MM.1S (cell line): ENCODE measurements at regions not wholly inside any gene's neighbourhood (a gene's known extent, or its start where the extent isn't known, plus 50 kb on each side); places are given as distances from the start of the nearest gene placed in this dataset.

Experiments
- EZH2 ChIP-seq: fragments of 300-600 bp; sonication (generic); optimal IDR thresholded peaks from 2 replicates; pipeline ENCODE3; 2017; ENCODE audit warnings: low read depth, mild to moderate bottlenecking, antibody characterized with exemption, low read length, mixed read lengths
- TF ChIP-seq, protein P1 (sequence below): fragments of 300-600 bp; sonication (generic); IDR thresholded peaks from 2 replicates; pipeline ENCODE4 v1.5.1; 2016; ENCODE audit warnings: antibody characterized with exemption, low read length, mixed read lengths

DNA sequence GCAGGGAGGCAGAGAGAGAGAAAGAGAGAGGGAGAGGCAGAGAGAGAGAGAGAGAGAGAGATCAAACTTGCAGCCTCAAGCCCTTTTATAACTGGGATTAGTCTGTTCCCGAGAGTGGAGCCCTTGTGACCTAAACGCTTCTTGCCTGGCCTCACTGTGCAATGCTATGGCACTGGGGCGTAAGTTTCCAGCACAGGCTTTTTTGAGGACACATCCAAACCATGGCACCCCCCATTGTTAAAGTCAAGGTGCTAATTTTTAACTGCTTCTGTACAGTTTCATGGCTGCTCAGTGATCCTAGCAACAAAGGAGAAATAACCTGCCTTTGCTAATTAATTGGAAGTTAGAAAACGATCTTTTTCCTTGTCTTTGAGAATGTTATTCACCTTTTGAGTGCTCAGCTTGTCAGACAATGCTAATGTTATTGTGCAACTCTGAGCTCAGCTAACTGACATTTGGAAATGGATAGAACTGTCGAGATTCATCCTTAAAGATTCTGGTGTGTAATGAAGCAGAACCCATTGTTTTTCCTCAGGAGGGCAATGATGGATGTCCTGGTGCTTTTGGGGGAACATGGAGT, 268.4 kb downstream of the GLRX3 start:
- TF ChIP-seq, protein P1, sequence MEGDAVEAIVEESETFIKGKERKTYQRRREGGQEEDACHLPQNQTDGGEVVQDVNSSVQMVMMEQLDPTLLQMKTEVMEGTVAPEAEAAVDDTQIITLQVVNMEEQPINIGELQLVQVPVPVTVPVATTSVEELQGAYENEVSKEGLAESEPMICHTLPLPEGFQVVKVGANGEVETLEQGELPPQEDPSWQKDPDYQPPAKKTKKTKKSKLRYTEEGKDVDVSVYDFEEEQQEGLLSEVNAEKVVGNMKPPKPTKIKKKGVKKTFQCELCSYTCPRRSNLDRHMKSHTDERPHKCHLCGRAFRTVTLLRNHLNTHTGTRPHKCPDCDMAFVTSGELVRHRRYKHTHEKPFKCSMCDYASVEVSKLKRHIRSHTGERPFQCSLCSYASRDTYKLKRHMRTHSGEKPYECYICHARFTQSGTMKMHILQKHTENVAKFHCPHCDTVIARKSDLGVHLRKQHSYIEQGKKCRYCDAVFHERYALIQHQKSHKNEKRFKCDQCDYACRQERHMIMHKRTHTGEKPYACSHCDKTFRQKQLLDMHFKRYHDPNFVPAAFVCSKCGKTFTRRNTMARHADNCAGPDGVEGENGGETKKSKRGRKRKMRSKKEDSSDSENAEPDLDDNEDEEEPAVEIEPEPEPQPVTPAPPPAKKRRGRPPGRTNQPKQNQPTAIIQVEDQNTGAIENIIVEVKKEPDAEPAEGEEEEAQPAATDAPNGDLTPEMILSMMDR, result no peak
- TF ChIP-seq EZH2, result no peak
